ENCODE measurements at regions not wholly inside any gene's neighbourhood (a gene's known extent, or its start where the extent isn't known, plus 50 kb on each side); places are given as distances from the start of the nearest gene placed in this dataset.
A peak's percentile ranks its signal among the peaks of the same experiment; 100 is the strongest.

DNA sequence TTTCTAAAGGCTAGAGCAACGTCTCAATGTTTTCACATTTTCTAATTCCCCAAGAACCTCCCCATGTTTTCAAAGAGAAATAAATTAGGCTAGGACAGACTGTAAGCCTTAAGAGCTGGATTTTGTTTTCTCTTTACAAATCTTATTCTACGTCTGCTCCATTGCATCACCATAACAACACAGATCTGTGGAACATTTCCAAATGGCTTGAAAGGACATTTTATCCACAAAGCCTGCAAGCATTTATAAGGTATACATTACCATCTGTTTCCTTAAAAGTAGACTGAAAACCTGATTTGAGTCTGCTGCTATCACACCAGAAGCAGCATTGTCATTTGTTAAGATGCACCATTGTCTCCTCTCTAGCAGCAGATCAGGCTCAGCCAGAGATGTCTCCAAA, 115.3 kb upstream of the PLEKHA5 start:
- Histone ChIP-seq H3K4me3 (ENCODE audit: low read depth in 1 of 3, low read length in 3 of 3) (no peak overlapping the region), H3K9ac (ENCODE audit: low read depth in 1 of 2, low read length in 2 of 2) (no peak overlapping the region), H3K27ac (ENCODE audit: low read depth in 1 of 2, low read length in 2 of 2) (no peak overlapping the region), H3K36me3 (ENCODE audit: control insufficient read depth in 4 of 4, insufficient read depth in 3 of 4, low read depth in 1 of 4, low read length in 3 of 4) (no peaks in the 10 kb centered on the region), H3K4me1 (ENCODE audit: control insufficient read depth in 4 of 4, insufficient read depth in 4 of 4, low read length in 3 of 4) (peaks cover 0 to 21% (median 2%) of the 10 kb centered on the region in 4 donors), H3K9me3 (ENCODE audit: control insufficient read depth in 4 of 4, low read length in 3 of 4) (no peaks in the 10 kb centered on the region), H3K27me3 (ENCODE audit: control insufficient read depth in 4 of 4, insufficient read depth in 4 of 4, low read length in 3 of 4) (no peaks in the 10 kb centered on the region)
- no peak for DNase-seq (ENCODE audit: low spot score)
- WGBS, result 48% methylated on average over 2 of the region's 2 CpGs
- TF ChIP-seq, protein P1, sequence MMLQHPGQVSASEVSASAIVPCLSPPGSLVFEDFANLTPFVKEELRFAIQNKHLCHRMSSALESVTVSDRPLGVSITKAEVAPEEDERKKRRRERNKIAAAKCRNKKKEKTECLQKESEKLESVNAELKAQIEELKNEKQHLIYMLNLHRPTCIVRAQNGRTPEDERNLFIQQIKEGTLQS (IDR thresholded peaks at IDR 0.05), result peak; percentile 57
- no peak for TF ChIP-seq RXRA (IDR thresholded peaks at IDR 0.05)

DNA sequence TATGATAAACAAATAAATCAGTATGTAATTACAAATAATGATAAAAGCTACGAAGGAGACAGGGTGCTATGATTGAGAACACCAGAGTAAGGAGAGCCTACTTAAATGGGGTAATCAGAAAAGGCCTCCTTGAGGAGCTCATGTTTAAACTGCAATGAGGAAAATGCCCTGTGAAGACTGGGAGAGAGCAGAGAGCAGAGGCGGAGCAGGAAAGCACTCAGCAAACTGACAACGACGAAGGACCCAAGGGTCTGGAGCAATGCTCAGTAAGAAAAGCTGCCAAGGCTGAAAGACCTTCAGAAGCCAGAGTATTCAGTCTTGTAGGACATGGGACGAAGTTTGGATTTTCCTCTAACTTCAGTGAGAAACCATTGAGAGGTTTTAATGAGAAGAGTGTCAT, 114.2 kb upstream of the PLEKHA5 start:
- WGBS, result 79% methylated on average over 5 of the region's 5 CpGs
- H3K36me3 ChIP-seq (ENCODE audit: control insufficient read depth in 4 of 4, insufficient read depth in 3 of 4, low read depth in 1 of 4, low read length in 3 of 4), result no peaks in the 10 kb centered on the region
- TF ChIP-seq RAD21 (IDR thresholded peaks at IDR 0.05) (no peak), HNF4A (conservative IDR thresholded peaks at IDR 0.05) (no peak), HNF4G (IDR thresholded peaks at IDR 0.05) (no peak)
- TF ChIP-seq, protein P2, sequence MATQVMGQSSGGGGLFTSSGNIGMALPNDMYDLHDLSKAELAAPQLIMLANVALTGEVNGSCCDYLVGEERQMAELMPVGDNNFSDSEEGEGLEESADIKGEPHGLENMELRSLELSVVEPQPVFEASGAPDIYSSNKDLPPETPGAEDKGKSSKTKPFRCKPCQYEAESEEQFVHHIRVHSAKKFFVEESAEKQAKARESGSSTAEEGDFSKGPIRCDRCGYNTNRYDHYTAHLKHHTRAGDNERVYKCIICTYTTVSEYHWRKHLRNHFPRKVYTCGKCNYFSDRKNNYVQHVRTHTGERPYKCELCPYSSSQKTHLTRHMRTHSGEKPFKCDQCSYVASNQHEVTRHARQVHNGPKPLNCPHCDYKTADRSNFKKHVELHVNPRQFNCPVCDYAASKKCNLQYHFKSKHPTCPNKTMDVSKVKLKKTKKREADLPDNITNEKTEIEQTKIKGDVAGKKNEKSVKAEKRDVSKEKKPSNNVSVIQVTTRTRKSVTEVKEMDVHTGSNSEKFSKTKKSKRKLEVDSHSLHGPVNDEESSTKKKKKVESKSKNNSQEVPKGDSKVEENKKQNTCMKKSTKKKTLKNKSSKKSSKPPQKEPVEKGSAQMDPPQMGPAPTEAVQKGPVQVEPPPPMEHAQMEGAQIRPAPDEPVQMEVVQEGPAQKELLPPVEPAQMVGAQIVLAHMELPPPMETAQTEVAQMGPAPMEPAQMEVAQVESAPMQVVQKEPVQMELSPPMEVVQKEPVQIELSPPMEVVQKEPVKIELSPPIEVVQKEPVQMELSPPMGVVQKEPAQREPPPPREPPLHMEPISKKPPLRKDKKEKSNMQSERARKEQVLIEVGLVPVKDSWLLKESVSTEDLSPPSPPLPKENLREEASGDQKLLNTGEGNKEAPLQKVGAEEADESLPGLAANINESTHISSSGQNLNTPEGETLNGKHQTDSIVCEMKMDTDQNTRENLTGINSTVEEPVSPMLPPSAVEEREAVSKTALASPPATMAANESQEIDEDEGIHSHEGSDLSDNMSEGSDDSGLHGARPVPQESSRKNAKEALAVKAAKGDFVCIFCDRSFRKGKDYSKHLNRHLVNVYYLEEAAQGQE (IDR thresholded peaks at IDR 0.05), result no peak
- no peaks in the 10 kb centered on the region for H3K9me3 ChIP-seq (ENCODE audit: control insufficient read depth in 4 of 4, low read length in 3 of 4)
- no peaks in the 10 kb centered on the region for H3K27me3 ChIP-seq (ENCODE audit: control insufficient read depth in 4 of 4, insufficient read depth in 4 of 4, low read length in 3 of 4)
- no peak overlapping the region for H3K9ac ChIP-seq (ENCODE audit: low read depth in 1 of 2, low read length in 2 of 2)
- DNase-seq (ENCODE audit: low spot score), result no peak
- no peak overlapping the region for H3K27ac ChIP-seq (ENCODE audit: low read depth in 1 of 2, low read length in 2 of 2)
- peaks cover 0 to 29% (median 2%) of the 10 kb centered on the region in 4 donors for H3K4me1 ChIP-seq (ENCODE audit: control insufficient read depth in 4 of 4, insufficient read depth in 4 of 4, low read length in 3 of 4)
- no peak overlapping the region for H3K4me3 ChIP-seq (ENCODE audit: low read depth in 1 of 3, low read length in 3 of 3)

DNA sequence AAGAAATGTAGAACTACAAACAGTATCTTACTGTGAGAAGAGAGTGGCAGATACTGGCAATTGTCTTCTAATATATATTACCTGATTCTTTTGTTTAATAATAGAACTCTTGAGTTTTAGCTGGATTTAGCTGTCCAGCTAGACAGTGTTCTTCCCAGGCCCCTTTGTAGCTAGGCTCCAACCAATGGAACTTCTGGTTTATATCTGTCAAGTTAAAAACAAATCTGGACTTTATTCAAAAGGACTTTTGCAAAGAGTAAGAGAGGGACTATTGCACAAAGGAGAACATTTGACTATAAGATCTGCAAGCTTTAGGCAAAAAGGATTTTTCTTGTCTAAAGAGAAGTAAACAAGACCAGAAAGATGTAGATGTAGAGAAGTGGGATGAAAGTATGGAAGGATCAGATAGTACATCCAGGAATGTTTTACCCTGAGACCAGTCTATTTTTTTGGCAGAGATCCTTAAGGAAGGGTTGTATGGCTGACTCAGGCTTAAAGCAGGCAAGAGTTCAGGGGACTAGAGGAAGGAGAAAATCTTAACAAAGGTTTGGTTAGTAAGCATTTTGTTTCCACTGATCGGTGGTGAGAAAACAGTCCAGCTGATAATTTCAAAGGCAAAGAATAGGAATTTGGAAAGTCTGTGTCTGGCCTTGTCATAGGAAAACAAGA, 111.1 kb upstream of the PLEKHA5 start:
- no peak overlapping the region for H3K9ac ChIP-seq (ENCODE audit: low read depth in 1 of 2, low read length in 2 of 2)
- H3K9me3 ChIP-seq (ENCODE audit: control insufficient read depth in 4 of 4, low read length in 3 of 4), result no peaks in the 10 kb centered on the region
- 63% methylated on average over 1 of the region's 1 CpG for WGBS
- no peaks in the 10 kb centered on the region for H3K36me3 ChIP-seq (ENCODE audit: control insufficient read depth in 4 of 4, insufficient read depth in 3 of 4, low read depth in 1 of 4, low read length in 3 of 4)
- no peak overlapping the region for H3K27ac ChIP-seq (ENCODE audit: low read depth in 1 of 2, low read length in 2 of 2)
- H3K4me1 ChIP-seq (ENCODE audit: control insufficient read depth in 4 of 4, insufficient read depth in 4 of 4, low read length in 3 of 4), result peaks cover 1 to 34% (median 12%) of the 10 kb centered on the region in 4 donors
- H3K4me3 ChIP-seq (ENCODE audit: low read depth in 1 of 3, low read length in 3 of 3), result no peak overlapping the region
- DNase-seq (ENCODE audit: low spot score), result no peak
- TF ChIP-seq, protein P2 (IDR thresholded peaks at IDR 0.05), result no peak
- TF ChIP-seq JUND (IDR thresholded peaks at IDR 0.05) (no peak), TAF1 (conservative IDR thresholded peaks at IDR 0.05) (no peak), RAD21 (IDR thresholded peaks at IDR 0.05) (no peak), YY1 (IDR thresholded peaks at IDR 0.05) (no peak), HNF4G (IDR thresholded peaks at IDR 0.05) (no peak)
- TF ChIP-seq, protein P3, sequence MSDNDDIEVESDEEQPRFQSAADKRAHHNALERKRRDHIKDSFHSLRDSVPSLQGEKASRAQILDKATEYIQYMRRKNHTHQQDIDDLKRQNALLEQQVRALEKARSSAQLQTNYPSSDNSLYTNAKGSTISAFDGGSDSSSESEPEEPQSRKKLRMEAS (IDR thresholded peaks at IDR 0.05), result no peak
- TF ChIP-seq, protein P1 (IDR thresholded peaks at IDR 0.05), result no peak
- TF ChIP-seq, protein P4, sequence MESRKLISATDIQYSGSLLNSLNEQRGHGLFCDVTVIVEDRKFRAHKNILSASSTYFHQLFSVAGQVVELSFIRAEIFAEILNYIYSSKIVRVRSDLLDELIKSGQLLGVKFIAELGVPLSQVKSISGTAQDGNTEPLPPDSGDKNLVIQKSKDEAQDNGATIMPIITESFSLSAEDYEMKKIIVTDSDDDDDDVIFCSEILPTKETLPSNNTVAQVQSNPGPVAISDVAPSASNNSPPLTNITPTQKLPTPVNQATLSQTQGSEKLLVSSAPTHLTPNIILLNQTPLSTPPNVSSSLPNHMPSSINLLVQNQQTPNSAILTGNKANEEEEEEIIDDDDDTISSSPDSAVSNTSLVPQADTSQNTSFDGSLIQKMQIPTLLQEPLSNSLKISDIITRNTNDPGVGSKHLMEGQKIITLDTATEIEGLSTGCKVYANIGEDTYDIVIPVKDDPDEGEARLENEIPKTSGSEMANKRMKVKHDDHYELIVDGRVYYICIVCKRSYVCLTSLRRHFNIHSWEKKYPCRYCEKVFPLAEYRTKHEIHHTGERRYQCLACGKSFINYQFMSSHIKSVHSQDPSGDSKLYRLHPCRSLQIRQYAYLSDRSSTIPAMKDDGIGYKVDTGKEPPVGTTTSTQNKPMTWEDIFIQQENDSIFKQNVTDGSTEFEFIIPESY (IDR thresholded peaks at IDR 0.05), result no peak
- H3K27me3 ChIP-seq (ENCODE audit: control insufficient read depth in 4 of 4, insufficient read depth in 4 of 4, low read length in 3 of 4), result no peaks in the 10 kb centered on the region

Measured in liver (tissue), 7 donors.